Transverse colon (tissue), 3 donors: ENCODE measurements at regions not wholly inside any gene's neighbourhood (a gene's known extent, or its start where the extent isn't known, plus 50 kb on each side); places are given as distances from the start of the nearest gene placed in this dataset.

ENCODE experiments used
- POLR2A ChIP-seq: fragments of 450-650 bp; IDR thresholded peaks from one replicate; pipeline ENCODE4 v1.6.1; 2016; ENCODE audit warnings: antibody characterized with exemption, mild to moderate bottlenecking, moderate library complexity
- TF ChIP-seq, protein P1 (sequence below), 5 experiments: fragments of 200-600 bp in 3 of 5; fragments of 450-650 bp in 2 of 5; sonication (generic) in 3 of 5; IDR thresholded peaks; 1 replicate in 2 of 5; 2 replicates in 3 of 5; pipeline ENCODE4 v1.5.1; 2016 to 2017; ENCODE audit warnings: antibody characterized with exemption in 5 of 5, inconsistent platforms in 3 of 5, mild to moderate bottlenecking in 2 of 5, moderate library complexity in 1 of 5

- TF ChIP-seq, protein P1, sequence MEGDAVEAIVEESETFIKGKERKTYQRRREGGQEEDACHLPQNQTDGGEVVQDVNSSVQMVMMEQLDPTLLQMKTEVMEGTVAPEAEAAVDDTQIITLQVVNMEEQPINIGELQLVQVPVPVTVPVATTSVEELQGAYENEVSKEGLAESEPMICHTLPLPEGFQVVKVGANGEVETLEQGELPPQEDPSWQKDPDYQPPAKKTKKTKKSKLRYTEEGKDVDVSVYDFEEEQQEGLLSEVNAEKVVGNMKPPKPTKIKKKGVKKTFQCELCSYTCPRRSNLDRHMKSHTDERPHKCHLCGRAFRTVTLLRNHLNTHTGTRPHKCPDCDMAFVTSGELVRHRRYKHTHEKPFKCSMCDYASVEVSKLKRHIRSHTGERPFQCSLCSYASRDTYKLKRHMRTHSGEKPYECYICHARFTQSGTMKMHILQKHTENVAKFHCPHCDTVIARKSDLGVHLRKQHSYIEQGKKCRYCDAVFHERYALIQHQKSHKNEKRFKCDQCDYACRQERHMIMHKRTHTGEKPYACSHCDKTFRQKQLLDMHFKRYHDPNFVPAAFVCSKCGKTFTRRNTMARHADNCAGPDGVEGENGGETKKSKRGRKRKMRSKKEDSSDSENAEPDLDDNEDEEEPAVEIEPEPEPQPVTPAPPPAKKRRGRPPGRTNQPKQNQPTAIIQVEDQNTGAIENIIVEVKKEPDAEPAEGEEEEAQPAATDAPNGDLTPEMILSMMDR (IDR thresholded peaks at IDR 0.05): no peak
- TF ChIP-seq POLR2A: no peak
These were observed 103.6 kb upstream of the IVNS1ABP start for GRCh38 chr1:185420588-185421081.
